GM23338 (cell line): ENCODE measurements at regions not wholly inside any gene's neighbourhood (a gene's known extent, or its start where the extent isn't known, plus 50 kb on each side); places are given as distances from the start of the nearest gene placed in this dataset.

ENCODE experiments used
- ATAC-seq: fragments of 200-7000 bp; cut with Tn5 transposase; 3 replicates; pipeline ENCODE4 v1.9.1; 2020
- DNase-seq: peaks from one replicate; pipeline ENCODE4 v3.0.0-alpha.2; 2015; ENCODE audit warnings: low spot score
- H2AFZ ChIP-seq: fragments of 200-600 bp; sonication (generic); 2 replicates; pipeline ENCODE4 v1.8.0; 2016; ENCODE audit warnings: antibody characterized with exemption, mild to moderate bottlenecking, moderate library complexity
- H3F3A ChIP-seq: fragments of 200-600 bp; sonication (generic); replicated peaks from 2 replicates; pipeline ENCODE4 v1.8.0; 2017; ENCODE audit warnings: antibody characterized with exemption, mixed run types, low read depth
- H3K27ac ChIP-seq: fragments of 200-600 bp; sonication (generic); 2 replicates; pipeline ENCODE4 v1.6.1; 2016; ENCODE audit warnings: low read depth
- H3K27me3 ChIP-seq: fragments of 200-600 bp; sonication (generic); 2 replicates; pipeline ENCODE4 v1.8.0; 2016; ENCODE audit warnings: mild to moderate bottlenecking, mixed run types, moderate library complexity; ENCODE audit not compliant: insufficient read depth
- H3K36me3 ChIP-seq: fragments of 200-600 bp; sonication (generic); 2 replicates; pipeline ENCODE4 v1.8.0; 2016; ENCODE audit warnings: mild to moderate bottlenecking; ENCODE audit not compliant: insufficient read depth
- H3K4me1 ChIP-seq: fragments of 200-600 bp; sonication (generic); 2 replicates; pipeline ENCODE4 v1.8.0; 2016; ENCODE audit warnings: mild to moderate bottlenecking, moderate library complexity; ENCODE audit not compliant: insufficient read depth
- H3K4me2 ChIP-seq: fragments of 200-600 bp; sonication (generic); 2 replicates; pipeline ENCODE4 v1.7.1; 2017; ENCODE audit warnings: mixed run types
- H3K4me3 ChIP-seq: fragments of 200-600 bp; sonication (generic); 2 replicates; pipeline ENCODE4 v1.6.1; 2016; ENCODE audit warnings: mixed run types
- H3K79me2 ChIP-seq: fragments of 200-600 bp; sonication (generic); replicated peaks from 2 replicates; pipeline ENCODE4 v1.8.0; 2017; ENCODE audit warnings: mild to moderate bottlenecking; ENCODE audit not compliant: insufficient read depth
- H3K9me2 ChIP-seq: fragments of 200-600 bp; sonication (generic); 2 replicates; pipeline ENCODE4 v1.8.0; 2017; ENCODE audit not compliant: insufficient read depth
- H4K20me1 ChIP-seq: fragments of 200-600 bp; sonication (generic); replicated peaks from 2 replicates; pipeline ENCODE4 v1.8.0; 2017; ENCODE audit warnings: mild to moderate bottlenecking; ENCODE audit not compliant: insufficient read depth
- H3K27ac Mint-ChIP-seq: 2 replicates; pipeline ENCODE4 v1.8.0; 2020; ENCODE audit warnings: inconsistent platforms, mild to moderate bottlenecking, moderate library complexity, mixed read lengths
- H3K27me3 Mint-ChIP-seq: 3 replicates; pipeline ENCODE4 v1.8.0; 2022; ENCODE audit warnings: low read depth, mild to moderate bottlenecking, moderate library complexity, mixed read lengths, inconsistent platforms; ENCODE audit not compliant: insufficient read depth, poor library complexity
- H3K36me3 Mint-ChIP-seq: 3 replicates; pipeline ENCODE4 v1.8.0; 2021; ENCODE audit warnings: low read depth, mild to moderate bottlenecking, inconsistent platforms, moderate library complexity, mixed read lengths
- H3K4me1 Mint-ChIP-seq: 3 replicates; pipeline ENCODE4 v1.8.0; 2020; ENCODE audit warnings: mild to moderate bottlenecking, inconsistent platforms, mixed read lengths
- H3K4me3 Mint-ChIP-seq: 3 replicates; pipeline ENCODE4 v1.8.0; 2021; ENCODE audit warnings: moderate library complexity, mild to moderate bottlenecking, inconsistent platforms, mixed read lengths
- H3K9me3 Mint-ChIP-seq: 3 replicates; pipeline ENCODE4 v1.8.0; 2020; ENCODE audit warnings: moderate library complexity, mild to moderate bottlenecking, inconsistent platforms, mixed read lengths
- CTCF ChIP-seq, 2 experiments: fragments of 200-600 bp in 1 of 2; sonication (generic) in 1 of 2; conservative IDR thresholded peaks; 2 replicates each; pipeline versions ENCODE4 v1.5.1 to v1.6.1; 2016 to 2017; ENCODE audit warnings: antibody characterized with exemption in 2 of 2, low read depth in 2 of 2, mild to moderate bottlenecking in 2 of 2, moderate library complexity in 1 of 2
- ETS1 ChIP-seq: IDR thresholded peaks from 2 replicates; pipeline ENCODE4 v1.6.1; 2016; ENCODE audit warnings: antibody characterized with exemption
- EZH2 ChIP-seq: fragments of 200-600 bp; sonication (generic); IDR thresholded peaks from one replicate; pipeline ENCODE4 v1.8.0; 2017; ENCODE audit warnings: antibody characterized with exemption, mild to moderate bottlenecking, low read depth; ENCODE audit not compliant: unreplicated experiment
- EZH2phosphoT487 ChIP-seq: fragments of 200-600 bp; sonication (generic); IDR thresholded peaks from one replicate; pipeline ENCODE4 v1.8.1; 2018; ENCODE audit warnings: antibody characterized with exemption; ENCODE audit not compliant: unreplicated experiment
- JUNB ChIP-seq: IDR thresholded peaks from one replicate; pipeline ENCODE4 v1.6.1; 2016; ENCODE audit warnings: antibody characterized with exemption; ENCODE audit not compliant: unreplicated experiment
- NANOG ChIP-seq: IDR thresholded peaks from 2 replicates; pipeline ENCODE4 v1.6.1; 2016; ENCODE audit warnings: antibody characterized with exemption, borderline replicate concordance
- STAT1 ChIP-seq: IDR thresholded peaks from one replicate; pipeline ENCODE4 v1.6.1; 2016; ENCODE audit warnings: antibody characterized with exemption; ENCODE audit not compliant: unreplicated experiment
- ZNF114 ChIP-seq: fragments of 250-450 bp; sonication (Bioruptor Pico); IDR thresholded peaks from 2 replicates; pipeline ENCODE4 v1.5.0; 2020; ENCODE audit warnings: mild to moderate bottlenecking, moderate library complexity
- ZNF331 ChIP-seq: fragments of 250-450 bp; sonication (Bioruptor Pico); IDR thresholded peaks from 2 replicates; pipeline ENCODE4 v1.5.0; 2020; ENCODE audit warnings: low read depth, mild to moderate bottlenecking, moderate library complexity
- ZNF462 ChIP-seq: fragments of 250-450 bp; sonication (Bioruptor Pico); IDR thresholded peaks from 2 replicates; pipeline ENCODE4 v1.5.0; 2020; ENCODE audit warnings: mild to moderate bottlenecking, moderate library complexity

- H3K79me2 ChIP-seq, result no peaks in the 10 kb centered on the region
- no peaks in the 10 kb centered on the region for H3K27me3 ChIP-seq
- no peak for ATAC-seq
- no peak overlapping the region for H2AFZ ChIP-seq
- H3K36me3 ChIP-seq, result no peaks in the 10 kb centered on the region
- Mint-ChIP-seq H3K9me3 (no peaks in the 10 kb centered on the region), H3K27me3 (no peaks in the 10 kb centered on the region), H3K4me3 (no peak overlapping the region), H3K4me1 (peaks cover 29% of the 10 kb centered on the region), H3K27ac (no peak overlapping the region), H3K36me3 (no peaks in the 10 kb centered on the region)
- no peak overlapping the region for H3K27ac ChIP-seq
- H3K9me2 ChIP-seq, result no peaks in the 10 kb centered on the region
- H3F3A ChIP-seq, result no peaks in the 10 kb centered on the region
- peaks cover 17% of the 10 kb centered on the region for H3K4me1 ChIP-seq
- H4K20me1 ChIP-seq, result no peaks in the 10 kb centered on the region
- no peak for DNase-seq
- no peak overlapping the region for H3K4me2 ChIP-seq
- no peak overlapping the region for H3K4me3 ChIP-seq
- TF ChIP-seq EZH2phosphoT487, result no peak
- TF ChIP-seq NANOG, result no peak
- no peak for TF ChIP-seq ETS1
- no peak for TF ChIP-seq STAT1
- TF ChIP-seq EZH2, result no peak
- no peak for TF ChIP-seq ZNF114 (CRISPR knock-in tag)
- no peak for TF ChIP-seq JUNB
- TF ChIP-seq CTCF (conservative IDR thresholded peaks at IDR 0.05; ENCODE audit: low read depth in 2 of 2), result no peak
- TF ChIP-seq ZNF462 (CRISPR knock-in tag), result no peak
- no peak for TF ChIP-seq ZNF331 (CRISPR knock-in tag)
Measured at GRCh38 chr5:107020626-107021025, 650.1 kb downstream of the EFNA5 start.
